Trophoblast cell (in vitro differentiated cells and primary cell): ENCODE measurements at regions not wholly inside any gene's neighbourhood (a gene's known extent, or its start where the extent isn't known, plus 50 kb on each side); places are given as distances from the start of the nearest gene placed in this dataset.
A peak's percentile ranks its signal among the peaks of the same experiment; 100 is the strongest.

Experiments
- DNase-seq, 2 donors: peaks; one replicate each; pipeline ENCODE4 v3.0.0-alpha.2; 2016
- H2AFZ ChIP-seq: 2 replicates; pipeline ENCODE4 v1.6.1; 2013; ENCODE audit warnings: low read length, moderate library complexity, mild to moderate bottlenecking; ENCODE audit not compliant: insufficient read depth, poor library complexity
- H2AK5ac ChIP-seq: 2 replicates; pipeline ENCODE4 v1.6.1; 2013; ENCODE audit warnings: mild to moderate bottlenecking, low read length
- H2BK120ac ChIP-seq: 2 replicates; pipeline ENCODE4 v1.6.1; 2013; ENCODE audit warnings: low read length, mild to moderate bottlenecking, moderate library complexity; ENCODE audit not compliant: insufficient read depth, poor library complexity
- H2BK12ac ChIP-seq: 2 replicates; pipeline ENCODE4 v1.6.1; 2013; ENCODE audit warnings: mild to moderate bottlenecking, low read length, moderate library complexity
- H2BK5ac ChIP-seq: 2 replicates; pipeline ENCODE4 v1.6.1; 2013; ENCODE audit warnings: low read length, low read depth, moderate library complexity, mild to moderate bottlenecking; ENCODE audit not compliant: poor library complexity
- H3K14ac ChIP-seq: 2 replicates; pipeline ENCODE4 v1.6.1; 2013; ENCODE audit warnings: mild to moderate bottlenecking, low read length
- H3K18ac ChIP-seq: 2 replicates; pipeline ENCODE4 v1.6.1; 2013; ENCODE audit warnings: mild to moderate bottlenecking, low read length
- H3K23ac ChIP-seq: 2 replicates; pipeline ENCODE4 v1.6.1; 2013; ENCODE audit warnings: low read length
- H3K27ac ChIP-seq: 2 replicates; pipeline ENCODE4 v1.5.1; 2013; ENCODE audit warnings: low read depth, mild to moderate bottlenecking, inconsistent platforms, low read length, moderate library complexity
- H3K27me3 ChIP-seq: 2 replicates; pipeline ENCODE4 v1.6.1; 2013; ENCODE audit warnings: inconsistent platforms, mild to moderate bottlenecking, low read length, moderate library complexity; ENCODE audit not compliant: insufficient read depth
- H3K36me3 ChIP-seq, 2 experiments: 1 replicate in 1 of 2; 2 replicates in 1 of 2; pipeline ENCODE4 v1.6.1; 2013; ENCODE audit warnings: low read length in 2 of 2, mild to moderate bottlenecking in 2 of 2, moderate library complexity in 1 of 2; ENCODE audit not compliant: insufficient read depth in 2 of 2, control insufficient read depth in 1 of 2
- H3K4ac ChIP-seq: 2 replicates; pipeline ENCODE4 v1.6.1; 2013; ENCODE audit warnings: low read depth, mild to moderate bottlenecking, low read length, moderate library complexity
- H3K4me1 ChIP-seq, 2 experiments: 1 replicate in 1 of 2; 2 replicates in 1 of 2; pipeline ENCODE4 v1.6.1; 2013; ENCODE audit warnings: low read length in 2 of 2, mild to moderate bottlenecking in 2 of 2, moderate library complexity in 1 of 2; ENCODE audit not compliant: insufficient read depth in 2 of 2, control insufficient read depth in 1 of 2
- H3K4me2 ChIP-seq: 2 replicates; pipeline ENCODE4 v1.6.1; 2013; ENCODE audit warnings: inconsistent platforms, mild to moderate bottlenecking, low read length, moderate library complexity
- H3K4me3 ChIP-seq: 2 replicates; pipeline ENCODE4 v1.5.1; 2013; ENCODE audit warnings: mild to moderate bottlenecking, low read depth, low read length, inconsistent platforms
- H3K79me1 ChIP-seq: one replicate; pipeline ENCODE4 v1.6.1; 2013; ENCODE audit warnings: low read length
- H3K79me2 ChIP-seq: 2 replicates; pipeline ENCODE4 v1.6.1; 2013; ENCODE audit warnings: low read length, mild to moderate bottlenecking; ENCODE audit not compliant: control insufficient read depth, insufficient read depth, poor library complexity
- H3K9ac ChIP-seq: 2 replicates; pipeline ENCODE4 v1.6.1; 2013; ENCODE audit warnings: mild to moderate bottlenecking, low read length
- H3K9me3 ChIP-seq: 2 replicates; pipeline ENCODE4 v1.6.1; 2013; ENCODE audit warnings: low read depth, mild to moderate bottlenecking, control low read depth, inconsistent platforms, low read length; ENCODE audit not compliant: insufficient read depth
- H4K12ac ChIP-seq: 2 replicates; pipeline ENCODE4 v1.6.1; 2013; ENCODE audit warnings: low read depth, mild to moderate bottlenecking, low read length, moderate library complexity
- H4K8ac ChIP-seq: 2 replicates; pipeline ENCODE4 v1.6.1; 2013; ENCODE audit warnings: low read depth, mild to moderate bottlenecking, low read length, moderate library complexity
- H4K91ac ChIP-seq: one replicate; pipeline ENCODE4 v1.6.1; 2013; ENCODE audit warnings: low read depth, mild to moderate bottlenecking, low read length, moderate library complexity
- WGBS: extraction: QIAGEN DNeasy Blood & Tissue Kit; methylation state at CpG from one replicate; pipeline ENCODE4 v1.1.7; 2013; ENCODE audit warnings: missing lambda C conversion rate; ENCODE audit not compliant: insufficient read length, insufficient coverage; ENCODE audit errors: extremely low coverage; 5-methylcytosine and 5-hydroxymethylcytosine counted together

DNA sequence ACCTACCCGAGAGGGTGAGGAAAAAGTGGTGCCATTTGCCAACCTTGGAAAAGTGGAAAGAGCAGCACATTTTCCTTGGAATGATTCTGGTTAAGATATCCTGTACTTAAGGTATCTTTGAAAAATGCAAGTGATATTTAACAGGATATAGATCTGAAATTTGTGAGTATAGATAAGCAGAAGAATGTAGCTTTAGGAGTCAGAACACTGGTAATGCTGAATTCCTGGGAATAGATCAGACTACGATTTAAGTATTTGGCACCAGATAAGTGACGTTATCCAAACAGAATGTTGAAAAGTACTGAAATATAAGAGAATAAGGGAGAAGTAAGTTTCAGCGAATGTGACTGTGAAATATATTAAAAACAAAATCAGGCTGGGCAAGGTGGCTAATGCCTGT lies 210.1 kb downstream of the PCDH7 start:
- Histone ChIP-seq H4K91ac (no peak overlapping the region), H2AK5ac (no peak overlapping the region), H3K18ac (no peak overlapping the region), H3K9me3 (no peaks in the 10 kb centered on the region), H3K36me3 (no peaks in the 10 kb centered on the region), H3K27ac (no peak overlapping the region), H2BK120ac (no peak overlapping the region), H3K14ac (no peak overlapping the region), H3K4me1 (no peaks in the 10 kb centered on the region), H3K27me3 (no peaks in the 10 kb centered on the region), H3K79me1 (no peaks in the 10 kb centered on the region), H3K9ac (no peak overlapping the region), H3K4ac (no peak overlapping the region), H4K8ac (no peak overlapping the region), H2AFZ (no peak overlapping the region), H2BK12ac (no peak overlapping the region), H2BK5ac (no peak overlapping the region), H3K23ac (no peak overlapping the region), H3K4me3 (no peak overlapping the region), H3K4me2 (no peak overlapping the region), H4K12ac (no peak overlapping the region), H3K79me2 (no peaks in the 10 kb centered on the region)
- DNase-seq: peak in 1 of 2 donors; percentile 53
- WGBS: no CpG with 5 or more reads among the region's 4 CpGs

DNA sequence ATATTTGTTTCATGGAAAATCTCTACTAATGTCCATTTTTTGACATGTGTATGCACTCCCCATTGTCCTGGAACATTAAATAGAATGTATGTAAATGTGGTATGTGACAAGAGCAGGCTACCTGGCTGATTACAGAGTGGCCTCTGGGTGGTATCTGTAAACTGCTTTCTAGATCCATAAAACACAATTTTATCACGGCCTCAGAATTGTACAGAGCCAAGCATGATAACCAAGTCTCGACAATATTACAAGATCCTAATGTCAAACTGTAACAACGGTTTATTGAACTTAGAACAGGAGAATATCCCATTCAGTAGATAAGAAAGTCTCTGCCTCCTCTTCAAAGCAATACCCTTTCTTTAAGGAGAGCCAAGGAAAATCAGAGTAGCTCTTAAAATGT lies 212.4 kb downstream of the PCDH7 start:
- no peak overlapping the region for H3K18ac ChIP-seq
- no peak overlapping the region for H4K91ac ChIP-seq
- no peak overlapping the region for H3K4ac ChIP-seq
- no peaks in the 10 kb centered on the region for H3K27me3 ChIP-seq
- no peak overlapping the region for H2BK12ac ChIP-seq
- WGBS: no CpG with 5 or more reads among the region's 3 CpGs
- H2BK5ac ChIP-seq: no peak overlapping the region
- H3K4me3 ChIP-seq: no peak overlapping the region
- H3K4me2 ChIP-seq: no peak overlapping the region
- H3K9ac ChIP-seq: no peak overlapping the region
- H2AFZ ChIP-seq: no peak overlapping the region
- H2BK120ac ChIP-seq: no peak overlapping the region
- no peak overlapping the region for H3K14ac ChIP-seq
- H4K12ac ChIP-seq: no peak overlapping the region
- H4K8ac ChIP-seq: no peak overlapping the region
- DNase-seq: no peak
- H3K23ac ChIP-seq: no peak overlapping the region
- no peak overlapping the region for H3K27ac ChIP-seq
- H3K79me1 ChIP-seq: no peaks in the 10 kb centered on the region
- H3K36me3 ChIP-seq: no peaks in the 10 kb centered on the region
- no peaks in the 10 kb centered on the region for H3K4me1 ChIP-seq
- no peak overlapping the region for H2AK5ac ChIP-seq
- H3K79me2 ChIP-seq: no peaks in the 10 kb centered on the region
- H3K9me3 ChIP-seq: no peaks in the 10 kb centered on the region

GRCh38 chr4:30939069-30939468 lies 218.9 kb downstream of the PCDH7 start:
- no peaks in the 10 kb centered on the region for H3K79me2 ChIP-seq
- no peak overlapping the region for H4K91ac ChIP-seq
- no peak overlapping the region for H3K23ac ChIP-seq
- no peak overlapping the region for H2BK5ac ChIP-seq
- H2AK5ac ChIP-seq: no peak overlapping the region
- H3K27me3 ChIP-seq: no peaks in the 10 kb centered on the region
- H3K4me2 ChIP-seq: no peak overlapping the region
- no peaks in the 10 kb centered on the region for H3K79me1 ChIP-seq
- H3K4me3 ChIP-seq: no peak overlapping the region
- H3K4me1 ChIP-seq: peaks cover 0 to 1% of the 10 kb centered on the region in 2 experiments
- H3K18ac ChIP-seq: no peak overlapping the region
- H3K9ac ChIP-seq: no peak overlapping the region
- no peak overlapping the region for H3K27ac ChIP-seq
- H3K14ac ChIP-seq: no peak overlapping the region
- H4K12ac ChIP-seq: no peak overlapping the region
- H4K8ac ChIP-seq: no peak overlapping the region
- H3K4ac ChIP-seq: no peak overlapping the region
- no peak for DNase-seq
- no peak overlapping the region for H2BK120ac ChIP-seq
- no peaks in the 10 kb centered on the region for H3K36me3 ChIP-seq
- H3K9me3 ChIP-seq: no peaks in the 10 kb centered on the region
- no peak overlapping the region for H2AFZ ChIP-seq
- no peak overlapping the region for H2BK12ac ChIP-seq

- Histone ChIP-seq H3K4ac (no peak overlapping the region), H3K36me3 (no peaks in the 10 kb centered on the region), H3K79me1 (no peaks in the 10 kb centered on the region), H3K23ac (no peak overlapping the region), H3K27me3 (no peaks in the 10 kb centered on the region), H2AFZ (no peak overlapping the region), H3K4me1 (peaks cover 0 to 1% of the 10 kb centered on the region in 2 experiments), H4K12ac (no peak overlapping the region), H2BK5ac (no peak overlapping the region), H2BK120ac (no peak overlapping the region), H3K27ac (no peak overlapping the region), H3K79me2 (no peaks in the 10 kb centered on the region), H3K18ac (no peak overlapping the region), H3K9me3 (no peaks in the 10 kb centered on the region), H3K4me2 (no peak overlapping the region), H2AK5ac (no peak overlapping the region), H3K9ac (no peak overlapping the region), H4K8ac (no peak overlapping the region), H2BK12ac (no peak overlapping the region), H3K4me3 (no peak overlapping the region), H3K14ac (no peak overlapping the region), H4K91ac (no peak overlapping the region)
- no CpG with 5 or more reads among the region's 4 CpGs for WGBS
- DNase-seq: no peak
These were observed 219.5 kb downstream of the PCDH7 start for GRCh38 chr4:30939684-30940083.

GRCh38 chr4:30941641-30942040 lies 221.5 kb downstream of the PCDH7 start:
- H3K23ac ChIP-seq: no peak overlapping the region
- H3K4ac ChIP-seq: no peak overlapping the region
- H3K27me3 ChIP-seq: no peaks in the 10 kb centered on the region
- H2BK5ac ChIP-seq: no peak overlapping the region
- H3K4me1 ChIP-seq: peaks cover 0 to 1% of the 10 kb centered on the region in 2 experiments
- H3K79me1 ChIP-seq: peaks cover 2% of the 10 kb centered on the region
- no peaks in the 10 kb centered on the region for H3K36me3 ChIP-seq
- H3K27ac ChIP-seq: no peak overlapping the region
- no peak overlapping the region for H4K91ac ChIP-seq
- no peak overlapping the region for H3K4me2 ChIP-seq
- no peak overlapping the region for H2BK12ac ChIP-seq
- H4K12ac ChIP-seq: no peak overlapping the region
- H2BK120ac ChIP-seq: no peak overlapping the region
- no peak for DNase-seq
- H2AK5ac ChIP-seq: no peak overlapping the region
- no peaks in the 10 kb centered on the region for H3K9me3 ChIP-seq
- H4K8ac ChIP-seq: no peak overlapping the region
- no peak overlapping the region for H3K18ac ChIP-seq
- no peak overlapping the region for H3K9ac ChIP-seq
- H3K79me2 ChIP-seq: no peaks in the 10 kb centered on the region
- no peak overlapping the region for H3K4me3 ChIP-seq
- H3K14ac ChIP-seq: no peak overlapping the region
- H2AFZ ChIP-seq: no peak overlapping the region
